HEK293 (cell line): ENCODE measurements at regions not wholly inside any gene's neighbourhood (a gene's known extent, or its start where the extent isn't known, plus 50 kb on each side); places are given as distances from the start of the nearest gene placed in this dataset.

ENCODE experiments used
- CTCF ChIP-seq: fragments of 450-650 bp; formaldehyde crosslinking; IDR thresholded peaks from 2 replicates; pipeline ENCODE4 v1.5.1; 2016; ENCODE audit warnings: missing biosample characterization, missing genetic modification characterization
- HIC1 ChIP-seq: fragments of 450-650 bp; formaldehyde crosslinking; IDR thresholded peaks from 2 replicates; pipeline ENCODE4 v1.5.1; 2016; ENCODE audit warnings: missing biosample characterization, missing genetic modification characterization
- HOXA7 ChIP-seq: sonication (generic); formaldehyde crosslinking; IDR thresholded peaks from 2 replicates; pipeline ENCODE4 v1.8.1; 2022; ENCODE audit warnings: missing genetic modification reagents, borderline replicate concordance
- PRDM10 ChIP-seq: fragments of 450-650 bp; formaldehyde crosslinking; IDR thresholded peaks from 2 replicates; pipeline ENCODE4 v1.5.1; 2016; ENCODE audit warnings: missing biosample characterization, missing genetic modification characterization
- REPIN1 ChIP-seq: fragments of 450-650 bp; formaldehyde crosslinking; IDR thresholded peaks from 2 replicates; pipeline ENCODE4 v1.5.1; 2017; ENCODE audit warnings: missing biosample characterization, missing genetic modification characterization, low read depth
- YY1 ChIP-seq: fragments of 450-650 bp; formaldehyde crosslinking; IDR thresholded peaks from 2 replicates; pipeline ENCODE4 v1.5.1; 2018; ENCODE audit warnings: missing biosample characterization, missing genetic modification characterization
- ZEB2 ChIP-seq: fragments of 450-650 bp; formaldehyde crosslinking; IDR thresholded peaks from 2 replicates; pipeline ENCODE4 v1.5.1; 2016; ENCODE audit warnings: missing biosample characterization, missing genetic modification characterization
- ZNF398 ChIP-seq: fragments of 450-650 bp; formaldehyde crosslinking; IDR thresholded peaks from 2 replicates; pipeline ENCODE4 v1.5.1; 2017; ENCODE audit warnings: missing biosample characterization, missing genetic modification characterization
- ZNF621 ChIP-seq: fragments of 450-650 bp; formaldehyde crosslinking; IDR thresholded peaks from 2 replicates; pipeline ENCODE4 v1.5.1; 2017; ENCODE audit warnings: missing biosample characterization, missing genetic modification characterization
- ZNF701 ChIP-seq: fragments of 450-650 bp; formaldehyde crosslinking; IDR thresholded peaks from 2 replicates; pipeline ENCODE4 v1.5.1; 2016; ENCODE audit warnings: missing biosample characterization, missing genetic modification characterization
- ZNF791 ChIP-seq: fragments of 450-650 bp; formaldehyde crosslinking; IDR thresholded peaks from 2 replicates; pipeline ENCODE4 v1.5.1; 2016; ENCODE audit warnings: missing biosample characterization, missing genetic modification characterization

- TF ChIP-seq ZNF621 (no peak), ZNF701 (tag by site-specific recombination) (no peak), YY1 (tag by site-specific recombination) (no peak), HIC1 (no peak), REPIN1 (tag by site-specific recombination) (no peak), CTCF (no peak), PRDM10 (no peak), HOXA7 (CRISPR knock-in tag) (no peak), ZEB2 (tag by site-specific recombination) (no peak), ZNF398 (tag by site-specific recombination) (no peak), ZNF791 (tag by site-specific recombination) (no peak)
These were observed 304.1 kb upstream of the KIRREL3 start for GRCh38 chr11:127304634-127305033.
